HL-60/S4 treated with retinoic acid at 250 ng/mL for 4 days and 3 days (cell line): ENCODE measurements at regions not wholly inside any gene's neighbourhood (a gene's known extent, or its start where the extent isn't known, plus 50 kb on each side); places are given as distances from the start of the nearest gene placed in this dataset.

Source experiments
- in situ Hi-C: fragments of 300-500 bp; cut with MboI; formaldehyde crosslinking; loops from 2 replicates; pipeline ENCODE4 v1.7.0; 2022; ENCODE audit warnings: low sequenced_read_pairs

- in situ Hi-C loops, result no loop called here
These were observed 640.1 kb upstream of the CDH8 start for GRCh38 chr16:62676306-62676705.

- in situ Hi-C loops, result no loop called here
These were observed 629.0 kb upstream of the CDH8 start for GRCh38 chr16:62665269-62665668.

GRCh38 chr16:62664566-62664965 lies 628.3 kb upstream of the CDH8 start:
- in situ Hi-C loops, result no loop called here

- in situ Hi-C loops, result no loop called here
These were observed 625.2 kb upstream of the CDH8 start for GRCh38 chr16:62661435-62661834.

DNA sequence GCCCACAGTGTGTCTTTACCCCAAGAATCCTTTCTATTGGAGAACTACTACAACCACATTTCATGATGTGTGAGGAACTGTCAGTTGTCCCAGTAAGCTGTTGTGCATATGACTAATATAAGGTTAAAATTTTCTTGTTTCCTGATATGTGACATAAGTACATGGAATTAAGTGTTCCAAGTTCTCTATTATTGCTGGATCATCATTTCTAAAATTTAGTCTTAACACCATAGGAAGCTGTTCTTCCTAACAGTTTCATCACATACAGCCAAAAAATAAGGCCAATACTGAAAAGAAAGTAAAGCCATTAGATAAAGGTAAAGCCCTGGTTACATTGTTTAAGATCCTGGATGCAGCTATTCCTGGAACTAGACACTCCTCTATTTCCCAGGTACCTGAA lies 620.9 kb upstream of the CDH8 start:
- in situ Hi-C loops, result no loop called here

DNA sequence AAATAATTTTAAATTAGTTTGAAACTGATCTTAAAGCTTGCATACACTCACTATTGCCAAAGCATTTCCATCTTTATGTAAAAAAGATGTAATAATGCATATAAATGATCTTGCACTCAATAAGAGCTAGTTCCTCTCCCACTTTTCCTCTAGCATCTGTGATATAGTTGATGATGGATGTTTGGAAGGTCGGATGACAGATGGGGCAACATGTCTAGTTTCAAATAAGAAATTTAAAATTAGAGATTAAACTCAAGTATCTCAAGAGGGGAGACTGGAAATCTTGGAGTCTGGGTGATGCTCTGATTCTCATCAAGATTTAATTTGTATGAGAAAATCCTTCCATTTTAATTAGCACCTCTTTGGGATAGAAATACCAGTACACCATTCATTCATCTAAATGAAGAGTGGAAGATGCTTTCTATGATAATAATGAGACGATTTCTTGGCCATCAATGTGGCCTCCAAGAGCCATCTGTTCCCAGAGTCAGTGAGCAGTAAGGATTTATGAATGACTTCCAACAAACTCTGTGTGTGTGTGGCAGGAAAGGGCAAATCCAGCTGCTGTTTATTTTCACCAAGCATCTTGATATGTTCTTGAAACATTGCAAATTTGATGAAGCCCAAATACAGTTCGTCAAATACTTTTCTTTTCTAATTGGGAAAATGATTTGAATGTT lies 616.3 kb upstream of the CDH8 start:
- in situ Hi-C loops, result no loop called here

GRCh38 chr16:62648256-62648655 lies 612.0 kb upstream of the CDH8 start:
- in situ Hi-C loops, result no loop called here

DNA sequence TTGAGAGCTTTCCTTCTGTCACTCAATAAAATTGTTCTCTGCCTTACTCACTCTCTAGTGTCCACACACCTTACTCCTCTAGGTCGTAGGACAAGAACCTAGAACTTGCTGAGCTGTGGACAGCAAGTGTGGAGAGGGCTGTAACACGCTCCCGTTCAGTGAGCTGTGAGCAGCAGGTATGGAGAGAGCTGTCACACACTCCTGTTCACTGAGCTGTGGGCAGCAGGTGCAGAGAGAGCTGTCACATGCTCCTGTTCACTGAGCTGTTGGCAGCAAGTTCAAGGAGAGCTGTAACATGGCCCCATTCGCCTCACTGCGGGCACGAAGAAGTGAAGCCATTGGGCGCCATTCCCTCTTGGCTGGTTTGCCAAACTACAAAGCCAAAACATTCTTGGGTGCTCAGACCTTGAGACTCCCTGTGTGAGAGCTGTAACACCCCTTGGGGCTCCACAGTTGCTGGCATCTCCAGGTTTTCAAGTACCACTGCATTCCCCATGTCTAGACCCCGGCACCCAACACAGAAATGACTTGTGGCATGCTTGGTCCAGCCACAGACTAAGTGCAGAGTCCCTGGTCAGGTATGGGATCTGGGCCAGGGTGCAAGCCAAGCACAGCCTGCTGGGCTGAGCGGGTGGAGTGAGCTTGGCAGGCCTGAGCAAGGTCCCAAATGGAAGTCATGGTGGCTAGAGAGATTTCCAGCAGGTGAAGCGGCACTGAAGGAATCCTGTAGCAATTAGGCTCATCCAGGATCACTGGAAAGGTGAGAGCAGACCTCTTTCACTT lies 608.0 kb upstream of the CDH8 start:
- in situ Hi-C loops, result no loop called here

DNA sequence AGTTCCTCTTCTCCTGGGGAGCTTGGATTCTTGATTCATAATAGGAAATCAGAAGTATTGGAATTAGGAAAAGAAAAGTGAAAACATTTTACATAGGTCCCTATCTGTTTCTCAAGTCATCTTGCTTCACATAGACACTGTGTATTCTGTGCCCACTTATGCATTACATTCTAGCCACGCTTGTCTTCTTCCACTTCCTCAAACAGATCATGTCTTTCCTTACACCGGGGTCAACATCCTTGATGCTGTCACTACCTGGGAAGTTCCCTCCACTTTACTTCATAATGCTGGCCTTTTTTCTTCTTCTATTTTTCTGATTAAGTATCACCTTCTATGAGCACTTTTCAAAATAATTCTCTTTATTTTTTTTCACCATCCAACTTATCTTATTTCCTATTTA lies 606.4 kb upstream of the CDH8 start:
- in situ Hi-C loops, result no loop called here

DNA sequence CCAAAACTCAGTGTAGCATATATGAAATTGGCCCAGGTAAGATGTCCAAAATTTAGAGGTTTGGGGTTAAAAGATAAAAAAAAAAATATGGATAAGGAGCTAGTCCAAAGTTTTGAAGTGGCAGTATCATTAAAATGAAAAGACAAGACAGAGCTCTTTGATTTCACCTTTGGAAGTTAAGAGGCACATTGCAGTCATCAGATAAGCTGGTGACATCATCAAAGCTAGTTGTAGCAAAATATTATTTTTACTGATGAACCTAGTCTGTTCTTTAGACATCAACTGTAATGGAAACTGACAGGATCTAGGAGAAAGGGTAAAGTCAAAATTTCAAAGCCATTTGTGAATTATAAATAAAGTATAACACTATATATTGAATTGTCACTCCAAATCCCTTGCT lies 603.7 kb upstream of the CDH8 start:
- in situ Hi-C loops, result no loop called here

GRCh38 chr16:62638964-62639870 lies 603.0 kb upstream of the CDH8 start:
- in situ Hi-C loops, result no loop called here

- in situ Hi-C loops, result no loop called here
These were observed 602.2 kb upstream of the CDH8 start for GRCh38 chr16:62638324-62638911.

DNA sequence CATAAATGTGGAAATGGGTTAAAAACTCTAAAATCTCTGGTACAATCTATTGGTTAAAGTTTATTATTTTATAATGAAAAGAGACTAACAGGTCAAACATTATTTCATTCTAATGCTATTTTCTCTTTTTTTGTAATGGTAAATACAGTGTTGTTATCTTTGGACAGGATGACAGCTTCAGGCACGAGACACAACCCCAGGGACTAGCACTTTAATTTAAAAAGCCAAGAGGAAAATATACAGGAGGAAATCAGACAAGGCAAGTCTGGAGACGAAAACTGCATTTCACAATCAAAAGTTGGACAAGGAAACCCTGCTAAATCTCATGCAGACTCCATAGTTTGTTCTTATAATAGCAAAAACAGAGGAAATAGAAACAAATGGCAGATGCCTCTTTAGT lies 589.1 kb upstream of the CDH8 start:
- in situ Hi-C loops, result no loop called here

- in situ Hi-C loops, result no loop called here
These were observed 584.0 kb upstream of the CDH8 start for GRCh38 chr16:62620275-62620674.

GRCh38 chr16:62615526-62615925 lies 579.3 kb upstream of the CDH8 start:
- in situ Hi-C loops, result no loop called here

DNA sequence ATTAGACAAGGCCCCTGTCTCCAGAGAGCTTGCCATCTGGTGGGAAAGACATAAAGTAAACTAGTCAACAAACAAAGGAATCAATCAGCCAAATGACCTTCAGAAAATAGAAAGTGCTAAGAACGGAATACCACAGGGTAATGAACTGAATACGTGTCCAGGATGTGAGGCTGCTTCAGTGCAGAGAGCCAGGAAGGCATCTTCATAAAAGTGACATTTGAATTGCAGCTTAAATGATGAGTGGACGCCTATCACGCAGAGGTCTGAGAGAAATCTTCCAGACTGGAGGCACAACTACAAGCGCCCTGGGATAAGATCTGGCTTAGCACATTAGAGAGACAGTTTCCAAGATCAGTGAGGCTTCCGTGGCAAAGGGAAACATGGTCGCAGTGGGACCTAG lies 574.1 kb upstream of the CDH8 start:
- in situ Hi-C loops, result no loop called here

DNA sequence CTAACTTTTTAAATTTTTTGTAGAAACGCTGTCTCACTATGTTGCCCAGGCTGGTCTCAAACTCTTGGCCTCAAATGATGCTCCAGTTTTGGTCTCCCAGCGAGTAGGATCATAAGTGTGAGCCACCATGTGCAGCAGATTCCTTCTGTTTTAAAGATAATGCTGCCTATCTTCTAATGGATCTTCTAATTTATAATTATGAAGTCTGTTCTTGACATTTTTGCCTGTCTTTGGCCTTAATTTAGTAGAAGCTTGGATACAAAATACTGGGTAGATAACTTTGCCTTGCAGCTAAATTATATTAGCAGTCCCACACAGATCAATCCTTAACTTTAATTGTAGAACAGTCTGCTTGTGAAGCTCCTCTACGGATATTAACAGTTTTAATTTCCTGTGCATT lies 566.6 kb upstream of the CDH8 start:
- in situ Hi-C loops, result no loop called here

DNA sequence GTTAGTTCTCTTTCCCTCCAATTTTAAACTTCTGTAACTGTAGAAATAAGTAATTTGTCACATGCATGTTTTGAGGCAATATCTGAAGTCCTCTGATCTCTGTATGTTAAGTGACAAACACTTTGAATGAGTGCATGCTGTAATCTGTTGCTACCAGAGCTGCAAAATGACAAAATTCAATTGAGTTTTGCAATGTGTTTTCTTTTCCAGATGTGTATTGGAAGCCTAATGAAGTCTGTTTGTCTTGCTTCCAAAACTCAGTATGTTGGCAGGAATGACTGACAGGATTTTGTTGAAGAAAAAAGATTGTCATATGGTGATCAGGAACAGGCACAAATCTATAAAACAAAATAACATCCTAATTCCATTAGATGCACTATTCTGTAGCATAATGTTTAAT lies 561.6 kb upstream of the CDH8 start:
- in situ Hi-C loops, result no loop called here

GRCh38 chr16:62596584-62596983 lies 560.3 kb upstream of the CDH8 start:
- in situ Hi-C loops, result no loop called here

- in situ Hi-C loops, result no loop called here
These were observed 559.9 kb upstream of the CDH8 start for GRCh38 chr16:62596125-62596524.

- in situ Hi-C loops, result no loop called here
These were observed 550.1 kb upstream of the CDH8 start for GRCh38 chr16:62586128-62586862.
